ENCODE measurements at regions not wholly inside any gene's neighbourhood (a gene's known extent, or its start where the extent isn't known, plus 50 kb on each side); places are given as distances from the start of the nearest gene placed in this dataset.
"Not testable (repeated sequence)": the region's sequence is repeated elsewhere in the genome, so short reads cannot be mapped to it uniquely, and the experiment has no call there.

DNA sequence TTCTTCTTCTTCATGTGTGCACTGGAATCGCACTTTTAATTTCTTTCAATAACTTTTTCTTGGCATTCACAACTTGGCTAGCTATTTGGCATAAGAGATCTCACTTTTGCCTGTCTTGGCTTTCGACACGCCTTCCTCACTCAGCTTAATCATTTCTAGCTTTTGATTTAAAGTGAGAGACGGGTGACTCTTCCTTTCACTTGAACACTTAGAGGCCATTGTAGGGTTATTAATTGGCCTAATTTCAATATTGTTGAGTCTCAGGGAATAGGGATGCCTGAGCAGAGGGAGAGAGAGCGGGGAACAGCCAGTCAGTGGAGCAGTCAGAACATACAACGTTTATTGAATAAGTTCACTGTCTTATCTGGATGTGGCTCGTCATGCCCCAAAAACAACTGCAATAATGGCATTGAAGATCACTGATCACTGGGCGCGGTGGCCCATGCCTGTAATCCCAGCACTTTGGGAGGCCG lies 200.3 kb downstream of the SEC14L1 start:
- no peak overlapping the region for H3K4me3 ChIP-seq
- no peak for DNase-seq
- no peaks in the 10 kb centered on the region for H3K27me3 ChIP-seq
- H3K9me3 ChIP-seq, result peaks cover 13% of the 10 kb centered on the region
- H3K36me3 ChIP-seq, result peaks cover 71% of the 10 kb centered on the region

DNA sequence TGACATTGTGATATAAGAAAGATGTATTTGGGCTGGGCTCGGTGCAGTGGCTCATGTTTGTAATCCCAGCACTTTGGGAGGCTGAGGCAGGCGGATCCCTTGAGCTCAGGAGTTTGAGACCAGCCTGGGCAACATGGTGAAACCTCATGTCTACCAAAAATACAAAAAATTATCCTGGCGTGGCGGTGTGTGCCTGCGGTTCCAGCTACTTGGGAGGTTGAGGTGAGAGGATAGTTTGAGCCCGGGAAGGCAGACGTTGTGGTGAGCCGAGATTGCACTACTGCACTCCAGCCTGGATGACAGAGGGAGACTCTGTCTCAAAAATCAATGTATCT lies 201.9 kb downstream of the SEC14L1 start:
- not testable (repeated sequence) for H3K9me3 ChIP-seq, H3K27me3 ChIP-seq, H3K4me3 ChIP-seq, DNase-seq
- H3K36me3 ChIP-seq, result peaks cover 67% of the 10 kb centered on the region

DNA sequence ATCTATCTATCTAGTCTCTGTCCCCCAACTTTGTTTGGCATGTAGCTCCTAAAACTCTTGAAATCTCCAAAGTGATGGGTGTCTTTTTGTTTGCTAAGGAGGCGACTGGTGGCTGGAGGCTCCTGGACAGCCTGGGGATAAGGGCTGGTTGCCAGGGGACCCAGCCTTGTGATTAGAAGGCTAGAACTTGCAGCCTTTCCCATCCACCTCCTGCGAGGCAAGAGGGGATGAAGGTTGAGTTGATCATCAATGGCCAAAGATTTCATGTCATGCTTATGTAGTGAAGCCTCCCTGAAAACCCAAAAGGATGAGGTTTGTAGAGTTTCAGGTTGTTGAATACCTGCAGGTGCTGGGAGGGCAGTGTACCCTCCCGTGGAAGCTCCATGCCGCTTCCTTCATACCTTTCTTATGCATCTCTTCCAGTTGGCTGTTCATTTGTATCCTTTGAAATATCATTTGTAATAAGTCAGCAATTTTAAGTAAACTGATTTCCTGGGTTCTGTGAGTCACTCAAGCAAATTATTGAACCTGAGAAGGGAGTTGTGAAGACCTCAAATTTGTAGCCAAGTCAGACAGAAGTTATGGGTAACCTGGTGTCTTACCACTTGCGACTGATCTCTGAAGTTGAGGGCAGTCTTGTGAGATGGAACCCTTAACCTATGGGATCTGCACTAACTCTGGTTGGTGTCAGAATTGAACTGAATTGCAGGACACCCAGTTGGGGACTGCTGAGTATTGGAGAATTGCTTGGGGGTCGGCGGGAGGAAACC lies 202.4 kb downstream of the SEC14L1 start:
- no peak for DNase-seq
- Histone ChIP-seq H3K27me3 (no peaks in the 10 kb centered on the region), H3K4me3 (no peak overlapping the region), H3K36me3 (peaks cover 63% of the 10 kb centered on the region), H3K9me3 (no peaks in the 10 kb centered on the region)

DNA sequence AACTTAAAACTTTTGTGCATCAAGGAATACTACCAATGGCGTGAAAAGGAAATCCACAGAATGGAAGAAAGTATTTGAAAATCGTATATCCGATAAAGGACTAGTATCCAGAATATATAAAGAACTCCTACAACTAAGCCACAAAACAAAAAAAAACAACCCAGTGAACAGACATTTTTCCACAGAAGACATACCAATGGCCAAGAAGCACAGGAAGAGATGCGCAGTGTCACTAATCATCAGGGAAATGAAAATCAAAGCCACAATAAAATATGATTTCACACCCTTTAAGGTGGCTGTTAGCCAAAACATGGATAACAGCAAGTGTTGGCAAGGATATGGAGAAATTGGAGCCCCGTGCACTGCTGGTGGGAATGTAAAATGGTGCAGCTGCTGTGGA lies 203.3 kb downstream of the SEC14L1 start:
- no peaks in the 10 kb centered on the region for H3K27me3 ChIP-seq
- H3K9me3 ChIP-seq, result no peaks in the 10 kb centered on the region
- no peak overlapping the region for H3K4me3 ChIP-seq
- H3K36me3 ChIP-seq, result peaks cover 62% of the 10 kb centered on the region
- no peak for DNase-seq

DNA sequence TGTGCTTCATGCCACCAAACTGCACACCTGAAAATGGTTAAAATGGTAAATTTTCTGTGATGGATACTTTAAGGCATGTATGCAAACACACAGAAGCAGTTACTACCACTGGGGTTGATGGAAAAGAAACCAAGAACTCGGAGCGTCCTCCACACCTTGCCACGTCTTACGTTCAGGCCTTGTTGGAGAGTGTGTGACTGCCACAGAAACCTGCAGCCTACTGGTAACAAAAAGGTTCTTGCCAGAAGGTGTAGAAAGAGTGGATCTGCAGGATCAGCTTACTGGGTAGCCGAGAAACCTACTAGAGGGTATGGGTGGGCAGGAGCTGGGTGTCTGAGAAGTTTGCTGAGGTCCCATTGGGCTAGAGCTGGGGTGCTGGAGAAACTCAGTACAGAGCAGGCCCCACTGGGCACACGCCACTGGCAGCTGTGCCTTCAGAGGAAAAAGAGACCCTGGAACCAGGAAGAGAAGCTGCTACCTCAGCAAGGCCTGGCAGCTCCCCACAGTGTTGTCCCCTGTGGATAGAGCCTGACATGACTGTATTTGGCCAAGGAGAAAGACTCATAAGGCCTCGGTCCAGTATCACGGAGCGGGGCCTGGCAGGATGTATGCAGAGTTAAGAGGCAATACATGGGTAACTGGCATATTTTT lies 204.6 kb downstream of the SEC14L1 start:
- no peak overlapping the region for H3K4me3 ChIP-seq
- H3K9me3 ChIP-seq, result no peaks in the 10 kb centered on the region
- no peaks in the 10 kb centered on the region for H3K27me3 ChIP-seq
- no peak for DNase-seq
- H3K36me3 ChIP-seq, result peaks cover 61% of the 10 kb centered on the region

DNA sequence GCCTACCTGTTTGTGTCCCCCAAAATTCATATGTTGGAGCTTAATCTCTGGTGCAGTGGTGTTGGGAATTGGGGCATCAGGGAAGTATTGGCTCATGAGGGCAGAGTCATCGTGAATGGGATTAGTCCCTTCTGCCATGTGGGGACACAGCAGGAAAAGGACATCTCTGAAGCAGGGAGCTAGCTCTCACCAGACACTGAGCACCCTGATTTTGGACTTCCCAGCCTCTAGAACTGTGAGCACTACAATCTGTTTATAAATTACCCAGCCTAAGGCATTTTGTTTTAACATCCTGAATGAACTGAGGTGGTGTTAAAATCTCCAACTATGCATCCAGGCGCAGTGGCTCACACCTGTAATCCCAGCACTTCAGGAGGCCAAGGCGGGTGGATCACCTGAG lies 206.0 kb downstream of the SEC14L1 start:
- Histone ChIP-seq H3K27me3 (no peaks in the 10 kb centered on the region), H3K36me3 (peaks cover 59% of the 10 kb centered on the region), H3K9me3 (no peaks in the 10 kb centered on the region), H3K4me3 (no peak overlapping the region)
- no peak for DNase-seq

DNA sequence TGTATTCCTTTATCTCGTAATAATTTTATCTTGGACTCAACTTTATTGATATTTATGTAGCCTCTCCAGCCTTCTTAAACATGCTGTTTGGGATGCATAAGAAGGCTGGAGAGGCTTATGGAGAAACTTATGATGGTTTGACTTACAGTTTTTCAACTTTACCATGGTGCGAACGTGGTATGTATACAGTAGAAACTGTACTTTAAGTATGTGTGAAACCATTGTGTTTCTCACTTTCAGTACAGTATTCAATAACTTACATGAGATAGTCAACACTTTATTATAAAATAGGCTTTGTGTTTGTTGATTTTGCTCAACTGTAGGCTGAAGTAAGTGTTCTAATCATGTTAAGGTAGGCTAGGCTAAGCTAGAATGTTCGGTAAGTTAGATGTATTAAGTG lies 206.8 kb downstream of the SEC14L1 start:
- Histone ChIP-seq H3K27me3 (no peaks in the 10 kb centered on the region), H3K9me3 (no peaks in the 10 kb centered on the region), H3K36me3 (peaks cover 54% of the 10 kb centered on the region), H3K4me3 (no peak overlapping the region)
- DNase-seq, result no peak

DNA sequence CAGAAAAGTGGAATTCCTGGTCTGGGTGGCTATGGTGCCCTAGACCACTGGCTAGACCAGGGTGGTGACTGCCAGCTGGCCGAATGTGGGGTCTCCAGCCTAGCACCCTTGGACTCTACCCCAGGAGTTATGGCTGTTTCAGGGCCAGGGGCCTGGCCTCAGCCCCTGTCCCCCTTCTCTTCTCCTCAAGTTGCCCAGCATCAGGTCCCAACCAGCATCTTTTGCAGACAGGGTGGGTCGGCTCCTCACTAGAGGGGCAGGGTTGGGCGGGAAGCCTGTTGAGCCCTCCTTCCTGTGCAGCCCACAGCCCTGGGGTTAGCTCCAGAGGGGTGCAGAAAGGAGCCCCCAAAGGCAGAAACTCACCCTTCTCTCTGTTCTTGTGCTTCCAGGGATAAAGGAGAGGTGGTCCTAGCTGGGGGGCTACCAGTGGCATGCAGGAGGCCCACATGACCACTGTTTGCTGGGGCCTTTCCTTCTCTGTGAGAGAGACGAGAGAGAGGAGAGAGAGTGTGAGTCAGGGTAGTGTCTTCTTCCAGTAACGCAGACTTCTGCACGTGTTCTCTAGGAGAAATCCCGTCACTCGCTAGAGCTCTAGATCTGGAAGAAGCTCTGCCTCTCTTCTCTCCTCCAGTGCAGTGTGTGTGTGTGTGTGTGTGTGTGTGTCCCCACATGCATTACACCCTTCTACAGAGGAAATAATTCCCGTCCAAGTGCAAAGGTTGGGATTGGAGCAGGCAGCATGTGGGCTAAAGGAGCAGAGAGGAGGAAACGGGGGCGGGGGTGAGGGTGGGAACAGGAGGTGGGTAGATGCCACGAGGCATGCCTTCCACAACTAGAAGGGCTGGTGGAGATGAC lies 209.4 kb downstream of the SEC14L1 start:
- H3K4me3 ChIP-seq, result no peak overlapping the region
- DNase-seq, result no peak
- peaks cover 44% of the 10 kb centered on the region for H3K36me3 ChIP-seq
- H3K9me3 ChIP-seq, result no peaks in the 10 kb centered on the region
- H3K27me3 ChIP-seq, result no peaks in the 10 kb centered on the region

DNA sequence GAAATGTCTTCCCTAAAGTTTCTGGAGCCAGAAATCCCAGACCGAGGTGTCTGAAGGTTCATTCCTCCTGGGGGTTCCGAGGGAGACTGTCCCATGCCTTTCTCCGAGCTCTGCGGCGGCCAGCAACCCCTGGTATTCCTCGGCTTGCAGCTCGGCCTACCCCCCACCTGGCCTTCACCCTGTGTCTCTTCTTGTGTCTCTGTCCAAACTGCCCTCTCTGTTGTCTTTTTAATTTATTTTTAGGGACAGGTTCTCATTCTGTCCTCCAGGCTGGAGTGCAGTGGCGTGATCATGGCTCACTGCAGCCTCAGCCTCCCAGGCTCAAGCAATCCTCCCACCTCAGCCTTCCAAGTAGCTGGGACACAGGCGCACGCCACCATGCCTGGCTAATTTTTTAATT lies 211.7 kb downstream of the SEC14L1 start:
- no peak for DNase-seq

DNA sequence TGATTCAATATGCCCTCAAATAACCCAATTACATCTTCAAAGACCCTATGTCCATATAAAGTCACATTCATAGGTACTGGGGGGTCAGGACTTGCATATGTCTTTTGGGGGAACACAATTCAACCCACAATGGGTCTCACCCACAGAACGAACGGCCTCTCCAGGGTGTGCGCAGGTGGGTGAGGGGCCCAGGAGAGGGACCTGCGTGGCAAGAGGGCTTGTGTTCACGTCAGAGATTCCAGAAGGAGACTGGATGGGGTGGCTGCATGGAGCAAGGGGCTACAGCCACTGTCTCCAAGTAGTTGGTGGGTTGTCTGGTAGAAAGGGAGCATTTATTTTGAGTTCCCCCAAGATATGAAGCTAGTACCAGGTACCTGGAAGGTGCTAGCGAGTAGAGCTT lies 212.2 kb downstream of the SEC14L1 start:
- Histone ChIP-seq H3K4me3 (no peak overlapping the region), H3K27me3 (no peaks in the 10 kb centered on the region), H3K9me3 (no peaks in the 10 kb centered on the region), H3K36me3 (peaks cover 41% of the 10 kb centered on the region)
- no peak for DNase-seq

More for the DNA sequence above, 211.7 kb downstream of the SEC14L1 start:
- no peaks in the 10 kb centered on the region for H3K27me3 ChIP-seq
- peaks cover 36% of the 10 kb centered on the region for H3K36me3 ChIP-seq
- no peaks in the 10 kb centered on the region for H3K9me3 ChIP-seq
- no peak overlapping the region for H3K4me3 ChIP-seq

DNA sequence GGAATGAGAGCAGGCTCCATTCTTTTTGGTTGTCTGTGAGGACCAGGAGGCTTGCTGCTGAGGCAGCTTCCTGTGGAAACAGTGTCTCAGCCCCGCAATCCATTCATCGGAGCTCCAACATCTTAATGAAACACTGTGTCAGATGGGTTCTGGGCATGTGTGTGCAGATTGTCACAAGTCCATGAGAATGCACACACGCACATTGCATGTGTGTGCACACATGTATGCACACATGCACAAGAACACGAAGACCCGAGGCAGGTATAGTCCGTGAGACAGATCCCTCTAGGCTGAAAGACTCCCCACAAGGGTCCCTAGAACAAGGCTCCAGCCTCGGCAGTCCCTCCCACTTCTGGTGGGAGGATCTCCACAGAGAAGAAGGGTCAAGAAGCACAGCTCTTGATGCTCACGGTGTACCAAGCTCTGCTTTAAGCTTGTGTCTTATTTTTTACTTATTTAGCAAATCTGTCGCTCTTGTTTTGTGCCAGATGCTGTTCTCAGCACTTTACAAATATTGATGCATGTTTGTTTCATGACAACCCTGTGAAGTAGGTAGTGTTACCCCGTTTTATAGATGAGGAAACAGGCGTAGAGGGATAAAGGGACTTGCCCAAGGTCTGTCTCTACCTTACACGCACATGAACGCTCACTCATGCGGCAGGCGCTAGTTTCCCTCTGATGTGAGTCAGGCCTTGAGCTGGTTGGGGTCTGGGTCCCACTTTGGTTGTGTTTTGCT lies 213.1 kb downstream of the SEC14L1 start:
- Histone ChIP-seq H3K9me3 (no peaks in the 10 kb centered on the region), H3K4me3 (no peak overlapping the region), H3K36me3 (peaks cover 44% of the 10 kb centered on the region), H3K27me3 (no peaks in the 10 kb centered on the region)
- DNase-seq, result no peak

DNA sequence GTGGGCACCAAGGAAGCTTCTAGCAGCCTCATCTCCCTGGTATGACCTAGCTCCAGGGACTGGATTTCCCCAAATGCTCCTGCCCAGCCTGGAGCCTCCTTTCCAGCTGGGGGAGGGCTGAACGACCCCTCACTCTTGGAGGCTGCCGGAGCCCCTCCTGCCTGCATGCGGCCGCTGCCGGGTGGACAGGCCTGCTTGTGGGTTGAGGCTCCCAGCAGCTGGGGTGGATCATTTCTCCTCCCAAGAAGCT lies 213.6 kb downstream of the SEC14L1 start:
- no peak for DNase-seq
- Histone ChIP-seq H3K9me3 (no peaks in the 10 kb centered on the region), H3K36me3 (peaks cover 43% of the 10 kb centered on the region), H3K27me3 (no peaks in the 10 kb centered on the region), H3K4me3 (no peak overlapping the region)

DNA sequence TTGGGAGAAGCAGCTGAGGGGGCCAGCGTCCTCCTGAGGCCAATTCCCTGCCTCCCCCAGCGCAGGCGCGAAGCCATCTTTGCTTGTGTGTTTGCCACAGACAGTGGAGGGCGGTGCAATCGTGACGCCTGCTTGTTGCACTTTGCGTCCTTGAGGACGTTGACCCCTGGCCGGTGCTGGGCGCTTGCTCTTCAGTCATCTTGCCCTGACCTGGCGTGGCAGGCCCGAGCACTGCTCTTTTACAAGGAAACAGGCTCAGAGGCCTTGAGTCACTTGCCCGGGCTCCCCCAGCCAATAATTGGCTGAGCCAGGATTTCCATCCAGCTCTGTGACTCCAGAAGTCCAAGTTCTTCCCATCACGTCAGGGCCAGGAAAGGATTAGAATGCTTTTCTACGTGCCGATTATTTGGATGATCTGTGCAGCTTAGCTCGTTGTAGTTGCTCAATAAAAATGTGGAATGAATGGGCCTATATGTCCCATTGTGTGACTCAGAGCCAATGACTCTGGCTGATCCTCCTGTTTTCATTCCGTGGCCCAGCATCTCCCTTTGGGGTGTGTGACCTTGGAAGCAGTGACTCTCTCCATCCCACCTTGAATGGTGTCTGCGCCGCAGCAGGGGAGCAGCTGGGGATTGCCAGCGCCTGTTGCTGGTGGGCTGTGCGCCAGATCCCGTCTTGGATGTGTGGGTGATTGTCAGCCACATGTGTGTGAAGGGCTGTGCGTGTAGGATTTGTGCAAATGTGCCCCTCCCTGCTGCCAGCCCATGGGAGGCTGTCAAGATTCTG lies 214.1 kb downstream of the SEC14L1 start:
- H3K36me3 ChIP-seq, result peaks cover 38% of the 10 kb centered on the region
- H3K27me3 ChIP-seq, result no peaks in the 10 kb centered on the region
- H3K4me3 ChIP-seq, result no peak overlapping the region
- DNase-seq, result peak; percentile 99
- no peaks in the 10 kb centered on the region for H3K9me3 ChIP-seq

DNA sequence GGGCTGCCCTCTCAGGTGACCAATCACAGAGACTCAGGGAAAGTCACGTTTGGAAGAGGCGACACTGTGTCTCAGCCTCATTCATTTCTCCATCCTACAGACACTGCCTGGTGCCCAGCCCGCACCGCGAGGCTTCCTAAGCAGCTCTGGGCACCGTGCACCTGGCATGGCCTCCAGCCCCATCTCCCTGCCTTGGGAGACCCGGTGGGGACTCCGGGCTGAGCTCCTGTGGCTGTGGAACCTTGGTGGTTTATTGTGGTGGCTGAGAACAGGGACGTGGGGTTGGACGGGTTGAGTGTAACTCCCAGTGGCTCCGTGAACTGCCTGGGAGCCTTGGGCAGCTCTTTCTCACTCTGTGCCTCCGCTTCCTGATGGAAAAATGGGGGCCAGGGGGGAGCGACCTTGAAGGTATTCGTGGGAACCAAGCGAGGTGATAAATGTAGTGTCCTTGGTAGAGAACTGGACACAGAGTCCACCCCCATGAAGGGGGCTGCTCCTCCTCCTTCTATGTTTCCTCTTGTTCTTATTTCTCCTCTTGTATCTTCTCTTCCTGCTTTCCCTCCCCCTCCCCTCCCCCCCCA lies 215.4 kb downstream of the SEC14L1 start:
- no peak overlapping the region for H3K4me3 ChIP-seq
- H3K36me3 ChIP-seq, result peaks cover 32% of the 10 kb centered on the region
- H3K9me3 ChIP-seq, result no peaks in the 10 kb centered on the region
- no peaks in the 10 kb centered on the region for H3K27me3 ChIP-seq
- peak; percentile 55 for DNase-seq

DNA sequence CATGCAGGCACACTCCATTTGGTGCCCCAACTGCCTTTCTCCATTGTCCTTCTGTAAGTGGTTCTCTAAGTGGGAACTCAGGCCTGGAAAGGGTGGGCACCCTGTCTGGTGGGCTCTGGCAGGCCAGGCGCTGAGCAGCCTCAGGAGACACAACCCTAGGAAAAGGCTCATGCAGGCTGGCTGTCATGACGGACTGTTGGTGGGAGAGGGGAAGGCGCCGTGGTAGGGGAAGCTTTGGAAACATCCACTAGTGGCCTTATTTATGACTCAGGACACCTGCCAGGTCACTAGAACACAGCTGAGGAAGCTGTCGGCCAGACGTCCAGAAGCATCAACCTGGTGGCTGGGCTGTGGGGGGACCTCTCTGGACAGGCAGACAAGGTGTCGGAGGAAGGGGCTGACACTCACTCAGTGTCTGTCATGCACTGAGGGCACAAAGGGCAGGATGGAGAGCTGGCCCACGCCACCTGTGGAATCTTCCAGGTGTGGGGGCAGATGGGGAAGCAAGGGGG lies 216.0 kb downstream of the SEC14L1 start:
- Histone ChIP-seq H3K36me3 (peaks cover 33% of the 10 kb centered on the region), H3K9me3 (no peaks in the 10 kb centered on the region), H3K4me3 (no peak overlapping the region), H3K27me3 (no peaks in the 10 kb centered on the region)
- DNase-seq, result no peak

DNA sequence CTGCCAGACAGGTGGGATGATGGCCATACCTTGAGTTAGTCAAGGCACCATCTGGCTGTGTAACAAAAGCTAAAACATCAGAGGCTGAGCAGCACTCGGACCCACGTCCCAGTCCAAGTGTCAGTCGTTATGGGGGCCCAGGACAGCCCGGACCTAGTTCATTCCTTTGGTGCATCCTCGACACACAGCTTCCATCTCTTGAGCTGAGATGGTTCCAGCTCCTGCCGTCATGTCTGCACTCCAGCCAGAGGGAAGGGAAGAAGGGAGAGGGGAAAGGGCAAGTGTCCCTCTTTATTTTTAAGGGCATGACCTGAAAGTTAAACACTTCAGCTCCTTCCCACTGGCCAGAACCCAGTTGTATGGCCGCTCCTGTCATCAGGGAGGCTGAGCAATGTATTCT lies 218.0 kb downstream of the SEC14L1 start:
- no peak for DNase-seq

More for the DNA sequence above, 218.0 kb downstream of the SEC14L1 start:
- Histone ChIP-seq H3K4me3 (no peak overlapping the region), H3K27me3 (no peaks in the 10 kb centered on the region), H3K36me3 (peaks cover 43% of the 10 kb centered on the region), H3K9me3 (no peaks in the 10 kb centered on the region)

Measured in MG63 (cell line).